Suprapubic skin (tissue), 4 donors: ENCODE measurements at regions not wholly inside any gene's neighbourhood (a gene's known extent, or its start where the extent isn't known, plus 50 kb on each side); places are given as distances from the start of the nearest gene placed in this dataset.
"Not testable (repeated sequence)": the region's sequence is repeated elsewhere in the genome, so short reads cannot be mapped to it uniquely, and the experiment has no call there.

Source experiments
- DNase-seq, 2 donors: peaks; one replicate each; pipeline ENCODE4 v3.0.0-alpha.2; 2019; ENCODE audit warnings: low spot score in 2 of 2
- H3K27ac ChIP-seq: fragments of 200-600 bp; sonication (generic); one replicate; pipeline ENCODE4 v1.5.1; 2019
- H3K27me3 ChIP-seq: fragments of 200-600 bp; sonication (generic); one replicate; pipeline ENCODE4 v1.5.1; 2019
- H3K36me3 ChIP-seq: fragments of 200-600 bp; sonication (generic); one replicate; pipeline ENCODE4 v1.5.1; 2019
- H3K4me1 ChIP-seq: fragments of 200-600 bp; sonication (generic); one replicate; pipeline ENCODE4 v1.5.1; 2019
- H3K4me3 ChIP-seq: fragments of 200-600 bp; sonication (generic); one replicate; pipeline ENCODE4 v1.5.1; 2019; ENCODE audit warnings: mild to moderate bottlenecking
- H3K9me3 ChIP-seq: fragments of 200-600 bp; sonication (generic); one replicate; pipeline ENCODE4 v1.5.1; 2019
- EP300 ChIP-seq: sonication (generic); formaldehyde crosslinking; IDR thresholded peaks from one replicate; pipeline ENCODE4 v1.6.1; 2017; ENCODE audit warnings: antibody characterized with exemption
- POLR2A ChIP-seq, 2 donors: fragments of 450-650 bp; IDR thresholded peaks; one replicate each; pipeline ENCODE4 v1.6.1; 2017; ENCODE audit warnings: antibody characterized with exemption in 2 of 2, mild to moderate bottlenecking in 2 of 2, moderate library complexity in 2 of 2
- POLR2AphosphoS5 ChIP-seq, 3 donors: sonication (generic); formaldehyde crosslinking; IDR thresholded peaks; one replicate each; pipeline ENCODE4 v1.6.1; 2017; ENCODE audit warnings: antibody characterized with exemption in 3 of 3
- WGBS: methylation state at CpG from one replicate; pipeline ENCODE4 v1.1.5; 2018; 5-methylcytosine and 5-hydroxymethylcytosine counted together
- TF ChIP-seq, protein P1 (sequence below), 2 donors: fragments of 200-600 bp in 1 of 2; fragments of 450-650 bp in 1 of 2; sonication (generic) in 1 of 2; IDR thresholded peaks; one replicate each; pipeline ENCODE4 v1.5.1; 2016 to 2019; ENCODE audit warnings: antibody characterized with exemption in 2 of 2, mild to moderate bottlenecking in 1 of 2, moderate library complexity in 1 of 2

DNA sequence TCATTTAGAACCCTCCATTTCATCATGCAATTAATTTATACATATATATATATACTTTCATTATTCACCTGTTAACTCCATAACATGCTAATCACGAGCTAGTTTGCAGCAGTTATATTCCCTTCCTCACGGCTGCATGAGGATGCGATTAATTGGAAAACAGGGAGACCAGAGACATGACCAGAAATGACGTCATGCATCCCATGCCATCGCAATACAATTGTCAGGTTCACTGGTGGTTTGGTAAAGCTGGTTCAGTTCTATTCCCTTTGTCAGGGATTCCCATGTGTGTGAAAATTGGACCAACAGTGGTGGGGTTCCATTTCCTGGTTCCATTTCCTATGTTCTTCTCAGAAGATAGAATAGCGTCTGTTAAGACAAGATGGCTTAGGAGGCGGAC is 440.4 kb upstream of the ERCC4 start:
- DNase-seq = no peak
- no peaks in the 10 kb centered on the region for H3K27me3 ChIP-seq
- peaks cover 10% of the 10 kb centered on the region for H3K4me1 ChIP-seq
- H3K4me3 ChIP-seq = no peak overlapping the region
- TF ChIP-seq POLR2AphosphoS5 (IDR thresholded peaks at IDR 0.05) (no peak), EP300 (no peak), POLR2A (IDR thresholded peaks at IDR 0.05) (no peak)
- TF ChIP-seq, protein P1, sequence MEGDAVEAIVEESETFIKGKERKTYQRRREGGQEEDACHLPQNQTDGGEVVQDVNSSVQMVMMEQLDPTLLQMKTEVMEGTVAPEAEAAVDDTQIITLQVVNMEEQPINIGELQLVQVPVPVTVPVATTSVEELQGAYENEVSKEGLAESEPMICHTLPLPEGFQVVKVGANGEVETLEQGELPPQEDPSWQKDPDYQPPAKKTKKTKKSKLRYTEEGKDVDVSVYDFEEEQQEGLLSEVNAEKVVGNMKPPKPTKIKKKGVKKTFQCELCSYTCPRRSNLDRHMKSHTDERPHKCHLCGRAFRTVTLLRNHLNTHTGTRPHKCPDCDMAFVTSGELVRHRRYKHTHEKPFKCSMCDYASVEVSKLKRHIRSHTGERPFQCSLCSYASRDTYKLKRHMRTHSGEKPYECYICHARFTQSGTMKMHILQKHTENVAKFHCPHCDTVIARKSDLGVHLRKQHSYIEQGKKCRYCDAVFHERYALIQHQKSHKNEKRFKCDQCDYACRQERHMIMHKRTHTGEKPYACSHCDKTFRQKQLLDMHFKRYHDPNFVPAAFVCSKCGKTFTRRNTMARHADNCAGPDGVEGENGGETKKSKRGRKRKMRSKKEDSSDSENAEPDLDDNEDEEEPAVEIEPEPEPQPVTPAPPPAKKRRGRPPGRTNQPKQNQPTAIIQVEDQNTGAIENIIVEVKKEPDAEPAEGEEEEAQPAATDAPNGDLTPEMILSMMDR (IDR thresholded peaks at IDR 0.05) = no peak
- 89% methylated on average over 7 of the region's 7 CpGs for WGBS
- H3K36me3 ChIP-seq = no peaks in the 10 kb centered on the region
- H3K27ac ChIP-seq = no peak overlapping the region
- H3K9me3 ChIP-seq = no peaks in the 10 kb centered on the region

DNA sequence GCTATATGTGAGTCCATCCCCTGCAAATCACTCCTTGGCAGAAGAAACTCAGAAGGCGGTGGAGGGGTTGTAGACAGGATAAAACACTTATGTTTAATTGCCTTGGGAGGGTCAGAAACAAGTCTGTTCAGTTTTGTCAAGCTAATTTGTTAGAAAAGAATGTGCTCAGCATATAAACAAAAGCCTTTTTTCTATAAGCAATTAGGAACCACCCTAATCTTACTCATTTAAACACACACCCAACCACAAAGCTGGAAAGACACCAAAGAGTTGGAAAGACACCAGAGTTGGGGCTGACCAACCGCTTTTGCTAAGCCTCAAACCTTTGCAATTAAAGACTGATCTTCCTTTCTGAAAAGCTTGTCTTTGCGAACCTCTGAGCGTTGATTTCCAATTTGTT is 439.2 kb upstream of the ERCC4 start:
- Histone ChIP-seq H3K9me3 (no peaks in the 10 kb centered on the region), H3K27ac (no peak overlapping the region), H3K4me3 (no peak overlapping the region), H3K4me1 (peaks cover 10% of the 10 kb centered on the region), H3K27me3 (no peaks in the 10 kb centered on the region), H3K36me3 (no peaks in the 10 kb centered on the region)
- DNase-seq = no peak
- no peak for TF ChIP-seq EP300
- 58% methylated on average over 4 of the region's 4 CpGs for WGBS

DNA sequence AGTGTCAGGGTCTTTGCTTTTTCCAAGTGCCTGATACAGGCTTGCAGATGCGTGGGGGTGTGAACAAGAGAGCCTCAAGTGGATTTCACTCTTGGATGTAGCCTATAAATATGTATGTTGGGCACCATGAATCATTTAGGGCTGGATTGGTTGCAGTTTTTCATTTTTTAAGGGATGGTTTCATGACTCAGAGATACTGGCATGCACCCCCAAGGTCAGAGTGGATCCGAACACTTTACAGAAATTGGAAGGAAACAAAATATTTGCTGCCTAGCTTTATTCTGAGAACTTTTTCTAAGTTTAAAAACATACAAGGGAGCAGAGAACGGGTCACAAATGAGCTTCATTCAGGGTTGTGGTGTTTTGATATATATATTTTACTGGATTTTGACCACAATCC is 436.8 kb upstream of the ERCC4 start:
- TF ChIP-seq POLR2A (IDR thresholded peaks at IDR 0.05) (no peak), POLR2AphosphoS5 (IDR thresholded peaks at IDR 0.05) (no peak), EP300 (no peak)
- TF ChIP-seq, protein P1 (IDR thresholded peaks at IDR 0.05) = no peak
- Histone ChIP-seq H3K4me3 (no peak overlapping the region), H3K27ac (no peak overlapping the region), H3K4me1 (peaks cover 10% of the 10 kb centered on the region), H3K27me3 (no peaks in the 10 kb centered on the region), H3K9me3 (no peaks in the 10 kb centered on the region), H3K36me3 (no peaks in the 10 kb centered on the region)
- WGBS = 58% methylated on average over 3 of the region's 3 CpGs
- no peak for DNase-seq

DNA sequence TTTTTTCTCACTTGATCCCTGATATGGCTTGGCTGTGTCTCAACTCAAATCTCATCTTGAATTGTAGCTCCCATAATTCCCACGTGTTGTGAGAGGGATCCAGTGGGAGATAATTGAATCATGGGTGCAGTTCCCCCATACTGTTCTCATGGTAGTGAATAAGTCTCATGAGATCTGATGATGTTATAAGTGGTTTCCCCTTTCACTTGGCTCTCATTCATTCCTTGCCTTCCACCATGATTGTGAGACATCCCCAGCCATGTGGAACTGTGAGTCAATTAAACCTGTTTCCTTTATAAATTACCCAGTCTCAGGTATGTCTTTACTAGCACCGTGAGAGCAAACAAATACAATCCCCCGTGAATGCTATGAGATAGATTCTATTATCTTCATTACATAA is 430.5 kb upstream of the ERCC4 start:
- H3K27ac ChIP-seq = not testable (repeated sequence)

DNA sequence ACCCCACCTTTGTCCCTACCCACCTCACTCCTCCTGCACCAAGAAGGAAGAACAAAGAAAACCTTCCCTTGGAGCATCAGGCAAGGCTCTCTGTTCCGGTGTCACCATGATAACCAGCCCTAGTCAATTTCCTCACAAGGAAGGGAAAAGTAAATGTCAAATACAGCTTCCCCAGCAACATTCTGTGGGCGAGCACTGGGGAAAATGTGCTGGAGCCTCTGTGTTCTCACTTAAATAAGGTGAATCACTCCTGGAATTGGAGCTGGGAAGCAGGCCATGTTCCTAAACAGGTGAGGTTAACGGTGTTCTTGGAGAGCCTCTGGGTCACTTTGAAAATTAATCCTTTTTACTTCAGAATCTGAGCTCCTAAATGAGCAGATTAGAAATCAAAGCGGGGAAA is 427.9 kb upstream of the ERCC4 start:
- no peak for DNase-seq

More for the DNA sequence above, 430.5 kb upstream of the ERCC4 start:
- H3K4me1 ChIP-seq, DNase-seq, H3K9me3 ChIP-seq, H3K36me3 ChIP-seq, H3K27me3 ChIP-seq, H3K4me3 ChIP-seq: not testable (repeated sequence)
- 87% methylated on average over 3 of the region's 3 CpGs for WGBS

DNA sequence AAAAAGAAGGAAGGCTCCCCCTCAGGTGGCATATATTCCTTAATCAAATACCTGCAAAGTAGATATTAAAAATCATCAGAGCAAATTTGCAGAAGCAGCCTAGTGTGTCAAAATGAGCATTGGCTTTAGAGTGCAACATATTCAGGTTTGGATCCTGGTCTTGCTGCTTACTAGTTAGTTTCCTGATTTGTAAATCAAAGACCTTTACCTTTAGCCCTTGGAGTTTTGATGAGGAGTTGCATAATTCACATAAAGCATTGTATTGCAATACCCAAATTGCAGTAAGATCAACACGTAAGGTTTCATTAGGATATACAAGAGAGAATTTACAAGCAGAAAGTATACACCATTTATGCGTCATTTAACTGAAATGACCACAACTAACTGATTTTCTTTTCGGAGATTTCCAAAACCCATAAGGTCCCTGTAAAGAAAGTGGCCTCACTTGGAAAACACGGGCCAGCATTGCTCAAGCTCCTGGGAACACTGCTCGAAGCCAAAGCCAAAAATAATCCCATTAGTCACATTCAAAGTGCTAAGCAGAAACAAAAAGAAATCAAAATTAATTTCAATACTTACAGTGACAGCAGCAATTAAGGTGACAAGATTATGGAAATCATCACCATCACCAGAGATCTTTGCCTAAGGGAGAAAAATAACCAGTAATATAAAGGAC is 415.9 kb upstream of the ERCC4 start:
- WGBS = 52% methylated on average over 5 of the region's 5 CpGs
- no peaks in the 10 kb centered on the region for H3K9me3 ChIP-seq
- TF ChIP-seq EP300 = no peak
- TF ChIP-seq, protein P1 (IDR thresholded peaks at IDR 0.05) = no peak
- no peak for TF ChIP-seq POLR2AphosphoS5 (IDR thresholded peaks at IDR 0.05)
- TF ChIP-seq POLR2A (IDR thresholded peaks at IDR 0.05) = no peak

More for the DNA sequence above, 427.9 kb upstream of the ERCC4 start:
- WGBS = 76% methylated on average over 4 of the region's 4 CpGs
- Histone ChIP-seq H3K4me3 (no peak overlapping the region), H3K27ac (no peak overlapping the region), H3K9me3 (no peaks in the 10 kb centered on the region), H3K27me3 (no peaks in the 10 kb centered on the region), H3K36me3 (no peaks in the 10 kb centered on the region), H3K4me1 (no peaks in the 10 kb centered on the region)
- TF ChIP-seq, protein P1 (IDR thresholded peaks at IDR 0.05) = no peak
- no peak for TF ChIP-seq POLR2A (IDR thresholded peaks at IDR 0.05)
- no peak for TF ChIP-seq POLR2AphosphoS5 (IDR thresholded peaks at IDR 0.05)
- TF ChIP-seq EP300 = no peak

More for the DNA sequence above, 415.9 kb upstream of the ERCC4 start:
- H3K27ac ChIP-seq = no peak overlapping the region
- H3K4me3 ChIP-seq = no peak overlapping the region
- H3K4me1 ChIP-seq = peaks cover 5% of the 10 kb centered on the region
- no peaks in the 10 kb centered on the region for H3K27me3 ChIP-seq
- DNase-seq = no peak
- no peaks in the 10 kb centered on the region for H3K36me3 ChIP-seq
